MM.1S (cell line): ENCODE measurements at regions not wholly inside any gene's neighbourhood (a gene's known extent, or its start where the extent isn't known, plus 50 kb on each side); places are given as distances from the start of the nearest gene placed in this dataset.

Experiments used
- DNase-seq: peaks from one replicate; pipeline ENCODE4 v3.0.0-alpha.2; 2015
- H2AFZ ChIP-seq: fragments of 300-600 bp; sonication (generic); 2 replicates; pipeline ENCODE4 v1.6.0; 2016; ENCODE audit warnings: antibody characterized with exemption, low read length
- H3F3A ChIP-seq: fragments of 300-600 bp; sonication (generic); 2 replicates; pipeline ENCODE4 v1.6.1; 2016; ENCODE audit warnings: mild to moderate bottlenecking, antibody characterized with exemption, low read length, moderate library complexity, mixed read lengths; ENCODE audit not compliant: insufficient read depth
- H3K27ac ChIP-seq: fragments of 300-600 bp; sonication (generic); 2 replicates; pipeline ENCODE4 v1.5.1; 2016; ENCODE audit warnings: mild to moderate bottlenecking, low read length
- H3K27me3 ChIP-seq: fragments of 300-600 bp; sonication (generic); replicated peaks from 2 replicates; pipeline ENCODE4 v1.6.0; 2016; ENCODE audit warnings: low read length; ENCODE audit not compliant: insufficient read depth
- H3K36me3 ChIP-seq: fragments of 300-600 bp; sonication (generic); replicated peaks from 2 replicates; pipeline ENCODE4 v1.6.1; 2016; ENCODE audit warnings: mild to moderate bottlenecking, low read length, mixed read lengths; ENCODE audit not compliant: insufficient read depth
- H3K4me1 ChIP-seq: fragments of 300-600 bp; sonication (generic); 2 replicates; pipeline ENCODE4 v1.6.1; 2016; ENCODE audit warnings: low read length, mixed read lengths
- H3K4me2 ChIP-seq: fragments of 300-600 bp; sonication (generic); 2 replicates; pipeline ENCODE4 v1.6.0; 2016; ENCODE audit warnings: low read depth, low read length
- H3K4me3 ChIP-seq: fragments of 300-600 bp; sonication (generic); 2 replicates; pipeline ENCODE4 v1.5.1; 2016; ENCODE audit warnings: low read length, mixed read lengths
- H3K79me2 ChIP-seq: fragments of 300-600 bp; sonication (generic); 2 replicates; pipeline ENCODE4 v1.6.1; 2016; ENCODE audit warnings: mixed run types, low read length, mixed read lengths
- H3K9ac ChIP-seq: fragments of 300-600 bp; sonication (generic); 2 replicates; pipeline ENCODE4 v1.6.1; 2016; ENCODE audit warnings: low read length, mixed read lengths
- H3K9me2 ChIP-seq: fragments of 300-600 bp; sonication (generic); replicated peaks from 2 replicates; pipeline ENCODE4 v1.6.1; 2016; ENCODE audit warnings: mild to moderate bottlenecking, low read length, mixed read lengths; ENCODE audit not compliant: insufficient read depth
- H3K9me3 ChIP-seq: fragments of 300-600 bp; sonication (generic); replicated peaks from 2 replicates; pipeline ENCODE4 v1.6.1; 2016; ENCODE audit warnings: mild to moderate bottlenecking, low read length, mixed read lengths; ENCODE audit not compliant: insufficient read depth
- H4K20me1 ChIP-seq: fragments of 300-600 bp; sonication (generic); 2 replicates; pipeline ENCODE4 v1.6.1; 2016; ENCODE audit warnings: mild to moderate bottlenecking, low read length, moderate library complexity, mixed read lengths; ENCODE audit not compliant: insufficient read depth
- CTCF ChIP-seq: fragments of 300-600 bp; sonication (generic); IDR thresholded peaks from 2 replicates; pipeline ENCODE4 v1.5.1; 2016; ENCODE audit warnings: antibody characterized with exemption, low read length, mixed read lengths
- EZH2 ChIP-seq: fragments of 300-600 bp; sonication (generic); optimal IDR thresholded peaks from 2 replicates; pipeline ENCODE3; 2017; ENCODE audit warnings: low read depth, mild to moderate bottlenecking, antibody characterized with exemption, low read length, mixed read lengths
- EZH2phosphoT487 ChIP-seq: fragments of 300-600 bp; sonication (generic); IDR thresholded peaks from 2 replicates; pipeline ENCODE4 v1.6.1; 2018; ENCODE audit warnings: antibody characterized with exemption, low read length

DNA sequence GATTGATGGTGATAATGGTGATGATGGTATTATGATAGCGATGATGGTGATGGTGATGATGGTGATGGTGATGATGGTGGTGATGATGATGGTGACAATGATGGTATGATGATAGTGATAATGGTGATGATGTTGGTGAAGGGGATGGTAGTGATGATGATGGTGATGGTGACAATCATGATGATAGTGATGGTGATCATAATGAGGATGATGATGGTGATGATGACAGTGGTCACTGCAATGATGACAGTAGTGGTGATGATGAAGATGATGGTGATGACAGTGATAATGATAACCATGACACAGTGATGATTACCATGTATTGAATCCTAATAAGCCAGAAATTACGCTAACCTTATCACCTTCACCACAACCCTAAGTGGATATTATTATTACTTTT, 128.2 kb downstream of the SHANK2 start:
- H3K4me1 ChIP-seq = no peaks in the 10 kb centered on the region

DNA sequence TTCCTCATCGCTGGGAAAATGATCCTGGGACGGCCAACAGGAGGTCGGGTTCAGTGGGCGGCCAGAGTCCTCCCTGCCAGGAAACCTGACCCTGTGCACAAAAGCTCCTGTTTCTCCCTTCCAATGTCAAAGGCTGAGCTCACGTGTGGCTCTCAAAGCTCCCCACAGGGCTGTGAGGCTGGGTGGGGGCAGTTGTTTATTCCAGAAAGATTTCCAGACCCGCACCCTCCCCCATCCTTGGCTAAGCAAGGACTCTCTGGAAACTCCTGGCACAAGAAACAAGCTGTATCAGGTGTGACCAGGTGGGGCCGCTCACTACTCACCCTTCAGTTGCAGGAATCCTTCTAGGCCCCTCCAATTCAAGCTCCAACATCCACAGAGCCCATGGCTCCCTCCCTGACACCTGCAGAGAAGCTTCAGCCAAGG, 131.9 kb downstream of the SHANK2 start:
- Histone ChIP-seq H3K27ac (no peak overlapping the region), H3K9me2 (no peaks in the 10 kb centered on the region), H4K20me1 (no peaks in the 10 kb centered on the region), H3K79me2 (no peaks in the 10 kb centered on the region), H3K4me1 (no peaks in the 10 kb centered on the region), H3K9ac (no peak overlapping the region), H3K4me3 (no peak overlapping the region), H3K9me3 (no peaks in the 10 kb centered on the region), H2AFZ (no peak overlapping the region), H3K27me3 (peaks cover 51% of the 10 kb centered on the region), H3F3A (no peaks in the 10 kb centered on the region), H3K36me3 (no peaks in the 10 kb centered on the region), H3K4me2 (no peak overlapping the region)
- DNase-seq = no peak
- TF ChIP-seq CTCF (0 out of 2 replicates have a peak, but pooled peaks have one; percentile 6), EZH2phosphoT487 (no peak), EZH2 (no peak)

More for the DNA sequence above, 128.2 kb downstream of the SHANK2 start:
- Histone ChIP-seq H2AFZ (no peak overlapping the region), H3K36me3 (no peaks in the 10 kb centered on the region), H3K4me2 (no peak overlapping the region), H3K27ac (no peak overlapping the region), H4K20me1 (no peaks in the 10 kb centered on the region), H3F3A (no peaks in the 10 kb centered on the region), H3K4me3 (no peak overlapping the region), H3K9me3 (no peaks in the 10 kb centered on the region), H3K9me2 (no peaks in the 10 kb centered on the region), H3K79me2 (no peaks in the 10 kb centered on the region), H3K27me3 (peaks cover 36% of the 10 kb centered on the region), H3K9ac (no peak overlapping the region)
- TF ChIP-seq CTCF = no peak
- TF ChIP-seq EZH2 = no peak
- TF ChIP-seq EZH2phosphoT487 = no peak
- no peak for DNase-seq

GRCh38 chr11:71119656-71120269, 132.6 kb downstream of the SHANK2 start:
- Histone ChIP-seq H3K79me2 (no peaks in the 10 kb centered on the region), H3F3A (peaks cover 2% of the 10 kb centered on the region), H3K27me3 (peaks cover 53% of the 10 kb centered on the region), H3K27ac (no peak overlapping the region), H3K9ac (no peak overlapping the region), H3K9me3 (no peaks in the 10 kb centered on the region), H3K36me3 (no peaks in the 10 kb centered on the region), H3K4me1 (peaks cover 3% of the 10 kb centered on the region), H2AFZ (no peak overlapping the region), H3K9me2 (no peaks in the 10 kb centered on the region), H3K4me2 (no peak overlapping the region), H3K4me3 (no peak overlapping the region), H4K20me1 (no peaks in the 10 kb centered on the region)
- TF ChIP-seq EZH2 = no peak
- no peak for TF ChIP-seq CTCF
- no peak for TF ChIP-seq EZH2phosphoT487
- no peak for DNase-seq
